ENCODE measurements at regions not wholly inside any gene's neighbourhood (a gene's known extent, or its start where the extent isn't known, plus 50 kb on each side); places are given as distances from the start of the nearest gene placed in this dataset.

GRCh38 chr16:9226924-9227323 lies 135.5 kb downstream of the HAPSTR1 start:
- in situ Hi-C loops (cut with HindIII; ENCODE audit: low pct_unique_long_range_greater_than_20kb, low sequenced_read_pairs): no loop called here
- no peak for DNase-seq (ENCODE audit: low read depth, low spot score)

- in situ Hi-C loops (cut with HindIII; ENCODE audit: low pct_unique_long_range_greater_than_20kb, low sequenced_read_pairs): no loop called here
Observed at GRCh38 chr16:9231039-9231438, 139.6 kb downstream of the HAPSTR1 start.

GRCh38 chr16:9232102-9232770 lies 140.8 kb downstream of the HAPSTR1 start:
- no peak for DNase-seq (ENCODE audit: low read depth, low spot score)
- in situ Hi-C loops (cut with HindIII; ENCODE audit: low pct_unique_long_range_greater_than_20kb, low sequenced_read_pairs): no loop called here

More at GRCh38 chr16:9231039-9231438, 139.6 kb downstream of the HAPSTR1 start:
- DNase-seq (ENCODE audit: low read depth, low spot score): no peak

- no peak for DNase-seq (ENCODE audit: low read depth, low spot score)
- in situ Hi-C loops (cut with HindIII; ENCODE audit: low pct_unique_long_range_greater_than_20kb, low sequenced_read_pairs): no loop called here
Observed at GRCh38 chr16:9235867-9236266, 144.4 kb downstream of the HAPSTR1 start.

- in situ Hi-C loops (cut with HindIII; ENCODE audit: low pct_unique_long_range_greater_than_20kb, low sequenced_read_pairs): no loop called here
- no peak for DNase-seq (ENCODE audit: low read depth, low spot score)
Observed at GRCh38 chr16:9236319-9236718, 144.9 kb downstream of the HAPSTR1 start.

GRCh38 chr16:9238346-9238745 lies 146.9 kb downstream of the HAPSTR1 start:
- DNase-seq (ENCODE audit: low read depth, low spot score): no peak
- in situ Hi-C loops (cut with HindIII; ENCODE audit: low pct_unique_long_range_greater_than_20kb, low sequenced_read_pairs): no loop called here

GRCh38 chr16:9241177-9241576 lies 149.7 kb downstream of the HAPSTR1 start:
- DNase-seq (ENCODE audit: low read depth, low spot score): no peak
- in situ Hi-C loops (cut with HindIII; ENCODE audit: low pct_unique_long_range_greater_than_20kb, low sequenced_read_pairs): no loop called here

- no peak for DNase-seq (ENCODE audit: low read depth, low spot score)
- in situ Hi-C loops (cut with HindIII; ENCODE audit: low pct_unique_long_range_greater_than_20kb, low sequenced_read_pairs): no loop called here
Observed at GRCh38 chr16:9248162-9248561, 156.7 kb downstream of the HAPSTR1 start.

- no peak for DNase-seq (ENCODE audit: low read depth, low spot score)
- in situ Hi-C loops (cut with HindIII; ENCODE audit: low pct_unique_long_range_greater_than_20kb, low sequenced_read_pairs): no loop called here
Observed at GRCh38 chr16:9249534-9249933, 158.1 kb downstream of the HAPSTR1 start.

DNA sequence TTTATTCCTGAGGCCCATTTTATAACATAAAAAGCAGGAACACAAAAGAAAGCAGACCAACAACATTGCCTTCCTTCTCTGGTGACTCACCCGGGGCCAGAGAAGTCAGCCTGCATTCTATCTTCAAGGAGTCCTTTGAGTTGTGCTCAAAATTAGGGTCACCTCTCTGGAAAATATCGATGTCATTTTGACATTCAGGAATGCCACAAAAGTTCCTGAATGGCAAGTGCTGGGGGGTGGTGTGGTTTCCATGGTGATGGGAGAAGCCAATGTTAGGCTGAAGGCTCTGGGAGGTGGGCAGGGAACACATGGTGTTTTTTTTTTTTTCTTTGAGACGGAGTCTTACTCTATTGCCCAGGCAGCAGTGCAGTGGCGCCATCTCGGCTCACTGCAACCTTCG lies 159.6 kb downstream of the HAPSTR1 start:
- in situ Hi-C loops (cut with HindIII; ENCODE audit: low pct_unique_long_range_greater_than_20kb, low sequenced_read_pairs): no loop called here
- DNase-seq (ENCODE audit: low read depth, low spot score): no peak

- in situ Hi-C loops (cut with HindIII; ENCODE audit: low pct_unique_long_range_greater_than_20kb, low sequenced_read_pairs): no loop called here
- no peak for DNase-seq (ENCODE audit: low read depth, low spot score)
Observed at GRCh38 chr16:9254863-9255262, 163.4 kb downstream of the HAPSTR1 start.

- peak; percentile 47 for DNase-seq (ENCODE audit: low read depth, low spot score)
- in situ Hi-C loops (cut with HindIII; ENCODE audit: low pct_unique_long_range_greater_than_20kb, low sequenced_read_pairs): no loop called here
Observed at GRCh38 chr16:9256196-9256595, 164.8 kb downstream of the HAPSTR1 start.

DNA sequence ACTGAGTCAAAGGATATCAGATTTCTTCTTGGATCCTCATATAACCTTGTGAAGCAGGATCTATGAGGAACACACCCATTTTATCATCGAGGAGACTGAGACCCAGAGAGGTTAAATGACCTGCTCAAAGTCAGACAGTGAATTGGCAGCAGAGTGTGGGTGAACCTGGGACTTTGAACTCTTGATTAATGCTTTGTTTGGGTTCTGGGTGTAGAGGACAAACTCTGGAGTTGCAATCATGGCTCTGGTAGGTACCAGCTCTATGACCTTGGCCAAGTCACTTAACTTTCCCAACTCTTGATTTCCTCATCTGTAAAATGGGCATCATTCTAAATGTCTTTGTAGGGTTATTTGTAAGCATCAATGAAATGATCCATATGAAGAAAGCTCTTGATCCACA lies 166.4 kb downstream of the HAPSTR1 start:
- no peak for DNase-seq (ENCODE audit: low read depth, low spot score)
- in situ Hi-C loops (cut with HindIII; ENCODE audit: low pct_unique_long_range_greater_than_20kb, low sequenced_read_pairs): no loop called here

DNA sequence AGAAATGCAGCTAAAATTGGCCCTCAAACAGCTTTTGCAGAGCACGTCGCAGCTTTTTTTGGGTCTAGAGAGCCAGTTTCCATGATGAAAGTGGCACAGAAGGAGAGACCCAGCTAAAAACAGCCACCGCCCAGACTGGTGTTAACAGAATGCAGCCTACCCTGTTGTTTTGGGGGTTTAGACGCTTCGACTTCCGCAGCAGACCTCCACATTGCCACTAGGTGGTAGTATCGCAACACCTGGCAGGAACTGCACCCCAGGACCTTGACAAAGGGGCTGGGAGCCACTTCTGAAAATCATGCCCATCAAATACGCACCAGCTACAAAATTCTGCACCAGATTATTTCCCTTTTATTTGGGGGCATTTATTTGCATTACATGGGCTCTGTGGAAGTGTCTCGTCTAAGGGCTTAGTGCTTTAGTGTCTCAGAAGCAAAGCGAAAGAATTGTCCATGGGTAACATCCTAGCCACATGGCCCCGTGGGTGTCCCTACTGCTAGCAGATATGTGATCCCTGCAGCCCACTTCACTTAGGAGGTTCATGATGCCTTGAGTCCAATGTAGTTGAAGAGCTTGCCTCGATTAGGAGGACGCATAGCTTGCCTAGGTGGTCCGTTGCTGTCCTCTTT lies 167.1 kb downstream of the HAPSTR1 start:
- DNase-seq (ENCODE audit: low read depth, low spot score): peak; percentile 48
- in situ Hi-C loops (cut with HindIII; ENCODE audit: low pct_unique_long_range_greater_than_20kb, low sequenced_read_pairs): no loop called here

- no peak for DNase-seq (ENCODE audit: low read depth, low spot score)
- in situ Hi-C loops (cut with HindIII; ENCODE audit: low pct_unique_long_range_greater_than_20kb, low sequenced_read_pairs): no loop called here
Observed at GRCh38 chr16:9259914-9260608, 168.6 kb downstream of the HAPSTR1 start.

DNA sequence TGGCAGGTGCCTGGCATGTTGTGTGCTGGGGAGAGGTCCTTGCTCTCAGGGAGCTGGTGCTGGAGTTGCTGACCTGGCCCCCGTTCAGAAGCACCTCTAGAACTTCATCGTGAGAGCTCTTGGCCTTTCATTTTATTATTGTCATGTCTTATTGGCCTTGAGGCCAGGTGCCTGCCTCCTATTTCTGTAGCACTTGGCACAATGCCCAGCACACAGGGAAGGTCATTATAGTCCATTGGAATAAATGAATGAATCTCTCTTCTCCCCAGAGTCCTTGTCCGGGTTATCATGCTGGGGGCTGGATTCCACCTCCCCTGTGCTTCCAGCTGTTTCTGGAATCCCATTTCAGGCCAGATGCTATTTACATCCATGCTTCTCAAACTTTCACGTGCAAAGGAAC lies 169.2 kb downstream of the HAPSTR1 start:
- no peak for DNase-seq (ENCODE audit: low read depth, low spot score)
- in situ Hi-C loops (cut with HindIII; ENCODE audit: low pct_unique_long_range_greater_than_20kb, low sequenced_read_pairs): no loop called here

DNA sequence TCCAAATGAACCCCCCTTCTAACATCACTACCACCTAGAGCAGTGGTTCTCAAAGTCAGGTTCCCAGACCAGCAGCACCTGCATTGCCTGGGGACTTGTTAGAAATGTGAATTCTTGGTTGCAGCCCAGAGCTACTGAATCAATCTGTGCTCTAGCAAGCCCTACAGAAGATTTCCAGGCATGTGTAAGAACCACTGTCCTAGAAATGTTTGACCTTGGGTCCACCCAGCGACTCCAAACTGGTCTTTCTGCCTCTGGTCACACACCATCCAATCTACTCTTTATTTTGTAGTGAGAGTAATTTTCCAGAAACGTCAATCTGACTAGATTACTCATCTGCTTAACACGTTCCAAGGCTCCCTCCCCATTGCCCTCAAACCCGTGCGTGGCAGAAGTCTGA lies 169.9 kb downstream of the HAPSTR1 start:
- in situ Hi-C loops (cut with HindIII; ENCODE audit: low pct_unique_long_range_greater_than_20kb, low sequenced_read_pairs): no loop called here
- DNase-seq (ENCODE audit: low read depth, low spot score): no peak

DNA sequence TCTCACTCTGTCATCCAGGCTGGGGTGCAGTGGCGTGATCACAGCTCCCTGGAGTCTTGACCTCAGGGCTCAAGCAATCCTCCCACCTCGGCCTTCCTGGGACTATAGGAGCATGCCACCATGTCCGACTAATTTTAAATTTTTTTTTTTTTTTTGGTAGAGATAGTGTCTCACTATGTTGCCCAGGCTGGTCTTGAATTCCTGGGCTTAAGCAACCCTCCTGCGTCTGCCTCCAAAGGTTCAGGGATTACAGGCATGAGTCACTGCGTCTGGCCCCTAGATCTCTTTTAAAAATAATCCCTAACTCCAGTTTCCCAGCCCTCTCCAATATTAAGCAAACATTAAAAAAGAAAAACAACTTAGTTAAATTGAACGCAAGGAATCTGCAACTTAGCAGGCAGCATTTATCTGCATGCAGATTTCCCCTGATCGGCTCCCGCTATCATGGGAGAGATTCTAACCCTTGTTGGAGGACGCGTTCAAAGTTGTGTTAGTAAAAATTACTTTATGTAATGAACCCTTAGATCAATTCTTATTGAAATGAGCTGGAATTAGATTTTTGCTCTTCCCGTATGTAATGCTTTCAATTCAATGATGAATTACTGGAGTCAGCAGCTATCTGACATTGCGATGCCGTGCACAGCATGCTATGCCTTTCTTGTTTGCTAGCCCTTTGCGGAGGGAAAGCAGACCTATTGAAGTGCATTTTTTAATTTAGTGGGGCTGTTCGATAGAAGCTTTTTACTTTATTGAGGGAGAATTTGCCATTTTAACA lies 171.7 kb downstream of the HAPSTR1 start:
- in situ Hi-C loops (cut with HindIII; ENCODE audit: low pct_unique_long_range_greater_than_20kb, low sequenced_read_pairs): no loop called here
- no peak for DNase-seq (ENCODE audit: low read depth, low spot score)

Data from SK-MEL-5 (cell line).